ENCODE measurements at regions not wholly inside any gene's neighbourhood (a gene's known extent, or its start where the extent isn't known, plus 50 kb on each side); places are given as distances from the start of the nearest gene placed in this dataset.

- Mint-ChIP-seq H3K4me1 (ENCODE audit: unreplicated experiment) (peaks cover 25% of the 10 kb centered on the region), H3K4me3 (ENCODE audit: unreplicated experiment) (no peak overlapping the region), H3K9me3 (ENCODE audit: unreplicated experiment) (no peaks in the 10 kb centered on the region), H3K27me3 (ENCODE audit: unreplicated experiment) (peaks cover 2% of the 10 kb centered on the region), H3K36me3 (ENCODE audit: low read depth, unreplicated experiment) (no peaks in the 10 kb centered on the region), H3K27ac (ENCODE audit: unreplicated experiment) (no peak overlapping the region)
- no peak for DNase-seq (ENCODE audit: low spot score)
- no peak for TF ChIP-seq CTCF (IDR thresholded peaks at IDR 0.05; ENCODE audit: unreplicated experiment)
Observed at GRCh38 chr13:80040196-80040980, 300.5 kb downstream of the SPRY2 start.

GRCh38 chr13:80039000-80039399 lies 301.9 kb downstream of the SPRY2 start:
- H3K36me3 Mint-ChIP-seq (ENCODE audit: low read depth, unreplicated experiment), result no peaks in the 10 kb centered on the region
- peaks cover 25% of the 10 kb centered on the region for H3K4me1 Mint-ChIP-seq (ENCODE audit: unreplicated experiment)
- H3K4me3 Mint-ChIP-seq (ENCODE audit: unreplicated experiment), result no peak overlapping the region
- no peak for TF ChIP-seq CTCF (IDR thresholded peaks at IDR 0.05; ENCODE audit: unreplicated experiment)
- no peak overlapping the region for H3K27ac Mint-ChIP-seq (ENCODE audit: unreplicated experiment)
- peaks cover 2% of the 10 kb centered on the region for H3K27me3 Mint-ChIP-seq (ENCODE audit: unreplicated experiment)
- H3K9me3 Mint-ChIP-seq (ENCODE audit: unreplicated experiment), result no peaks in the 10 kb centered on the region
- no peak for DNase-seq (ENCODE audit: low spot score)

GRCh38 chr13:80038371-80038770 lies 302.6 kb downstream of the SPRY2 start:
- DNase-seq (ENCODE audit: low spot score), result no peak

GRCh38 chr13:80037505-80037888 lies 303.4 kb downstream of the SPRY2 start:
- no peak for TF ChIP-seq CTCF (IDR thresholded peaks at IDR 0.05; ENCODE audit: unreplicated experiment)
- no peak for DNase-seq (ENCODE audit: low spot score)
- Mint-ChIP-seq H3K9me3 (ENCODE audit: unreplicated experiment) (no peaks in the 10 kb centered on the region), H3K27ac (ENCODE audit: unreplicated experiment) (no peak overlapping the region), H3K4me1 (ENCODE audit: unreplicated experiment) (peaks cover 25% of the 10 kb centered on the region), H3K36me3 (ENCODE audit: low read depth, unreplicated experiment) (no peaks in the 10 kb centered on the region), H3K27me3 (ENCODE audit: unreplicated experiment) (peaks cover 2% of the 10 kb centered on the region), H3K4me3 (ENCODE audit: unreplicated experiment) (no peak overlapping the region)

More at GRCh38 chr13:80038371-80038770, 302.6 kb downstream of the SPRY2 start:
- Mint-ChIP-seq H3K4me1 (ENCODE audit: unreplicated experiment) (peaks cover 25% of the 10 kb centered on the region), H3K9me3 (ENCODE audit: unreplicated experiment) (no peaks in the 10 kb centered on the region), H3K36me3 (ENCODE audit: low read depth, unreplicated experiment) (no peaks in the 10 kb centered on the region), H3K27me3 (ENCODE audit: unreplicated experiment) (peaks cover 2% of the 10 kb centered on the region), H3K4me3 (ENCODE audit: unreplicated experiment) (no peak overlapping the region), H3K27ac (ENCODE audit: unreplicated experiment) (peak overlapping the region; percentile 54)
- TF ChIP-seq CTCF (IDR thresholded peaks at IDR 0.05; ENCODE audit: unreplicated experiment), result no peak

- Mint-ChIP-seq H3K9me3 (ENCODE audit: unreplicated experiment) (no peaks in the 10 kb centered on the region), H3K27me3 (ENCODE audit: unreplicated experiment) (peaks cover 2% of the 10 kb centered on the region), H3K27ac (ENCODE audit: unreplicated experiment) (no peak overlapping the region), H3K4me1 (ENCODE audit: unreplicated experiment) (peaks cover 25% of the 10 kb centered on the region), H3K36me3 (ENCODE audit: low read depth, unreplicated experiment) (no peaks in the 10 kb centered on the region), H3K4me3 (ENCODE audit: unreplicated experiment) (no peak overlapping the region)
- no peak for TF ChIP-seq CTCF (IDR thresholded peaks at IDR 0.05; ENCODE audit: unreplicated experiment)
- DNase-seq (ENCODE audit: low spot score), result no peak
Observed at GRCh38 chr13:80036845-80037504, 304.0 kb downstream of the SPRY2 start.

Data from endothelial cell (in vitro differentiated cells).